GM18517 (cell line): ENCODE measurements at regions not wholly inside any gene's neighbourhood (a gene's known extent, or its start where the extent isn't known, plus 50 kb on each side); places are given as distances from the start of the nearest gene placed in this dataset.

Source experiments
- ATAC-seq: cut with Tn5 transposase; IDR thresholded peaks from one replicate; pipeline ENCODE4 v1.9.1; 2021; ENCODE audit warnings: mild to moderate bottlenecking, moderate library complexity; ENCODE audit not compliant: unreplicated experiment

DNA sequence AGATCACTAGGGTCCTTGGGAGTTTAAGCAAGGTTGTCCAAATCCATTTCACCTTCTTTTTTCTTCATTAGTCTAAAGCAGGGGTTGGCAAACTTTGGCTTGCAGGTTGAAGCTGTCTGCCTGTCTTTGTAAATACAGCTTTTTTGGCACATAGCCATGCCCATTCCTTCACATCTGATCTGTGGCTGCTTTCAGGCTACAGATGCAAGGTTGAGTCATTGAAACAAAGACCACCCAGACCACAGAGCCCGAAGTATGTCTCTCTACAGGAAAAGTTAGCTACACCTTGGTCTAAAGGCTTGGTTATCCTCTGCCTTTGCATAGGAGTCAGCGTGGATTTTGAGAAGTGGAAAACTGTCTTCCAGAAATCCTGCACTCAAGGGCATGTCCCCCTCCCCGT is 238.1 kb upstream of the STS start:
- ATAC-seq = no peak

DNA sequence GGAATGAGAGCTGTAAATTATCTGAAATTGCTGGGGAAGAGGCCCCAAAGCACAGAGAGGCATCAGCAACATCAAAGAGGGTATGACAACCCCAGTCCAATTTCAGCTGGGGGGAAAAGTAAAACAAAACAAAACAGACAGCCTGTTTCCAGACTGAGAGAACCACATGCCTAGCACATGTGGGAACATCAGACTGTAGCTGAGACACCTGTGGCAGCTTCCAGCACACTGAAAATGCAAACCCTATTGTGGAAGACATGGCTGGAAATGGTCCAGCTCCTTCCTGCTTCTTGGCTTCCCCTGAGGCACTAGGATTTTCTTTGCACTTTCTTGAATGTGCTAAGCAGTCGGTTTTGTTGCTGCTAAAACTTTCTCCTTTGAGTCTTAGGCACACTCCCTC is 240.9 kb upstream of the STS start:
- no peak for ATAC-seq

DNA sequence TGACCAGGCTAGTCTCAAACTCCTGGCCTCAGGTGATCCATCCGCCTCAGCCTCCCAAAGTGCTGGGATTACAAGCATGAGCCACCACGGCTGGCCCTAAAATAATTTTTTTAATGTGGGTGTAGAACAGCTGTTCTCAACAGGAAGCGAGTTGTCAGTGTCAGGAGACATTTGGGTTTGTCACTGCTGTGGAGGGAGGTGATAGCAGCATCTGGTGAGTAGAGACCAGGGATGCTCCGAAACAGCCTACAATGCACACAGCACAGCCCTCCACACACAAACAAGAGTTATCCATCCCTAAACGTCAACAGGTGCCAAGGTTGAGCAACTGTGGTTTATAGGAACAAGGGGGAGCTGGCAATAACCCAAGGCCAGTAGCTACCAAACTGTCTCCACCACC is 243.4 kb upstream of the STS start:
- ATAC-seq = no peak

DNA sequence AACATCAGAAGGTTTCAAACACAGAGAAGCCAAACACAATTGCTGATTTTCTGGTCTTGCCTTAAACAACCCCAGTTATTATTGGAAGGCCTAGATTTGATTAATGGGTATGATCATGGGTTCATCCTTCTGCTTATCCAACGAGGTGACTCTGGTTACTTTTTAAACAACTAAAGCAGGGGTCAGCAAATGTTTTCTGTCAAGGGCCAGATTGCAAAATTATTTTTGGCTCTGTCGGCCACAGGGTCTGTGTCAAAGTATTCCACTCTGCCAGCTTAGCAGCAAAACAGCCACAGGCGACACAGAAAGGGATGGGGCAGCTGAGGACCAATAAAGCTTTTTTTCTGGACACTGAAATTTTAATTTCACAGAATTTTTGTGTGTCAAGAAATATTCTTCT is 249.1 kb upstream of the STS start:
- ATAC-seq = no peak

DNA sequence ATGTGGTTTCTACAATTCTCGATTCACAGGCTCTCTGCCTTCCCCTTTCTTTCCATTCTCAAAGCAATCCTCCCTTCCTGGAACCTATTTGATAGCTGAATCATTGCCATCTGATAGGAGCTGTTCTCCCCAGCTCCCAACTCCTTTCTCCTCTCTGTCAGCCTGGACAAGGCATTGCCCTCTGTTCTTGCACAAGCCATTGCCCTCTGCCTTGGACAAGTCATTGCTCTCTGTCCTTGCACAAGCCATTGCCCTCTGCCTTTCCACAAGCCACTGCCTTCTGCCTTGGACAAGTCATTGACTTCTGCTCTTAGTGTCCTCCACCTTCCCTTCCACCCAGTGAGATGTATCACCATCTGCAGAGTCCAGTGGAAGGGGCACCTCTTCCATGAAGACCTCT is 256.1 kb upstream of the STS start:
- no peak for ATAC-seq

DNA sequence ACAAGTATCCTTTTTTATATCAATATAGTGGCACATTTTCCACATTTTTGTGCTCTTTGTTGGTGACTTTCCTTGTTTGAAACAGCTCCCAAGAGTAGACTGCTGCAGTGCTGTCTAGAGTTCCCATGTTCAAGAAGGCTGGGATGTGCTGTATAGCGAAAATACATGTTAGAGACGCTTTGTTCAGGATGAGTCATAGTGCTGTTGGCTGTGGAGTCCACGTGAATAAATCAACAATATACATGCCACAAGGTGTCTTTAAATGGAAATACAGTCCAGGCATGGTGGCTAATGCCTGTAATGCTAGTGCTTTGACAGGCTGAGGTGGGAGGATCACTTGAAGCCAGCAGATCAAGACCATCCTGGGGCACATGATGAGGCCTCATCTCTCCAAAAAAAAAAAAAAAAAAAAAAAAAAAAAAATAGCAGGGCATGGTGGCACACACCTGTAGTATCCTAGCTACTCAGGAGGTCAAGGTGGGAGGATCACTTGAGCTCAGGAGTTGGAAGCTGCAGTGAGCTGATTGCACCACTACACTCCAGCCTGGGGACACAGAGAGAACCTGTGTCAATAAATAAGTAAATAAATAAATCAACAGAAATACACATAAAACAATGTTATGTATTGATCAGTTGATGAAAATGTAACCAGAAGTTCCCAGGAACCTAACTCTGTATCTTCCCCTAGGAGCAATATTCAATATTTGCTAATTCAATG is 256.8 kb upstream of the STS start:
- no peak for ATAC-seq

DNA sequence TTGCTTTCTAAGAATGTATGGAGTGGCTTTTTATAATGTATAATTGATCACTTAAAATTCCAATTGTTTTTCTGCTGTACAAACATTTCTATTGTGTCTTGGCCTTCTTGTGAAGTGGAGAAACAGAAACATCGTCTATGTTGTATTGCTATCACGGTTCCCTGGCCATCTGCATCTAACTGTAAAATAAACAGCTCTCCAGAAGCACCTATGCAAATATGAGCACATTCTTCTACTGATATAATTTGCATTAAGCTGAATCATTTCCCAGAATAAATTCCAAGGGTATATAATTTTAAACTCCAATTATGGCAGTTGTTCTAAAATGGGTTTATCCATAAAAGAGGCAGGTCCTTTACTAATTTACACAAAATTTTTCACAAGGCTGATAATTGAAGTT is 261.6 kb upstream of the STS start:
- no peak for ATAC-seq

DNA sequence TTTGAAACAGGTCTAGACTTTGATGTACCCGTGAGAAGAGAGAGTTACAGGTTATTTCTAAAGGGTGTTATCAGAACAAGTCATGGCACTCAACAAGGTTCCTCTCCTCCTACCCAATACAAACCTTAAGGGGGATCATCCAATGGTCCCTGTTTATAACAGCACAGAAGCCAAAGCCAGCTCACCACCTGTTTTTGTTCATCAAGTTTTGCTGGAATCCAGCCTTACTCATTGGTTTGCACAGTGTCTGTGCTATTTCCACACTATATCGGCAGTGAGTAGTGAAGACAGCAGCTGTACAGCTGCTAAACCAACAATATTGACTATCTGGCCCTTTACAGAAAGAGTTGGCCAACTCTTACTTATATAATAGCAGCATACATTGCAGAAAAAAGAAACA is 262.1 kb upstream of the STS start:
- no peak for ATAC-seq

DNA sequence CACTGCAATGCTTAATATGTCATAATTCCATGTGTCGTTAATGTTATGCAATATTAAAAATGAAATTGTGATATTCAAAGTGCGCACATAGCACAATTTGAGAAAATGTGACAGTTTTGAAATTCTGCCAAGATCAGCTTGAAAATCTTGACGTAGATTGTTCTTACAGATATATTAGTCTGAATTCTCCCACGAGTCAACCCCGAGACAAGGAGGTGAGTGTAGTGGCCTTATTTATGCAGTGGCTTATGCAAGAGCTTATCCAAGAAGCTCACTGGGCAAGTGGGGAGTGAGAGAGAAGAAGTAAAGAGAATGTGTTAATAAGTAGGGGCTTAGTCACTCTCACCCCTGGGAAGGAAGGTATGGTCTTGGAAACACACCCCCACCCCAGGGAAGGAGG is 286.1 kb upstream of the STS start:
- no peak for ATAC-seq

DNA sequence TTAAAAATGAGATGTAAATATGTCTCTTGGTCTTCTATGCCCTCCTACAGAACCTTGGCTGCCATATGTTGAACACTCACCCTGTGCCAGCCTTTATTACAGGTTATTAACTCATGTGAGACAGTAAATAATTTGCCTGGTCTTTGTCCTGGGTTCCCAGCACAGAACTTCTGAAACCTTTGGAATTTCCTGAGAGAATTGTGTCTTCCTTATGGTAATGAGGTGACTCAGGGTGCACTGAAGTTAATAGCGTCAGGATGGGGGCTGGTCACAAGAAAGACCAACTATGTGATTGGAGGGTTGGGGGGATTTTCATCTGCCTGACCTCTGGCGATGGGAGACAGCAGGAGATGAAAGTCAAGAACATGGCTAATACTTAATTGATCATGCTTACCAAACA is 289.8 kb upstream of the STS start:
- ATAC-seq = no peak

DNA sequence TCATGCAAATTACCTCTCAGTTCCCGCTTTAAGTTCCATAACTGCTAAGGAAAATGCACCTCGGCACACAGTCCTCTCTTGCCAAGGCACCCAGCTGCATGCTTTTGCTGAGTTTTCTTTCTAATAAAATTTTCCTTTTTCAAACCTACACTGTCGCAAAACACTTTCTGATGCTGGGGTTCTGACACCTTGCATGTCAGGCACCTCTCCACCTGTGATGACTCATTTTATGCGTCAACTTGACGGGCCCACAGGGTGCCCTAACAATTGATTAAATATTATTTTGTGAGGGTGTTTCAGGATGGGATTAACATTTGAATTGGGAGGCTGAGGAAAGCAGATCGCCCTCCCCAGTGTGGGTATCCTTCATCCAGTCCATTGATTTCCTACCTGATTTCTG is 291.0 kb upstream of the STS start:
- ATAC-seq = no peak

DNA sequence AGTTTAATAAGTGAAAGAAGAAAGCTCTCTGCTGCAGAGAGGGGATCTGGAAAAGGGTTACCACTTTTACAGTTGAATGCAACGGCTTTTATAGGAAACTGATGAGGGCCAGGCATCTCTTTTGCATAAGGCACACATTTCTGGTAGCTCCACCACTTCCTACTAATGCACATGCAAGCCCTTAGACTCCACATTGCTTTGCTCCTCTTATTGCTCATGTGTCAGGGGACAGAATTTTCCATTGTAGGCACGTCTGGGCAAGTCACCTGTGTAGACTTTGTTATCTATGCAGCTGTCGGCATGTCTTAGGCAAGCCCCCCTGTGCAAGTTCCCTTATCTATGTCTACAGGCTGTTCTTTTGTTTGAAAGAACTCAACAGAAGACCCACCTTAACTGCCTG is 294.6 kb upstream of the STS start:
- no peak for ATAC-seq

DNA sequence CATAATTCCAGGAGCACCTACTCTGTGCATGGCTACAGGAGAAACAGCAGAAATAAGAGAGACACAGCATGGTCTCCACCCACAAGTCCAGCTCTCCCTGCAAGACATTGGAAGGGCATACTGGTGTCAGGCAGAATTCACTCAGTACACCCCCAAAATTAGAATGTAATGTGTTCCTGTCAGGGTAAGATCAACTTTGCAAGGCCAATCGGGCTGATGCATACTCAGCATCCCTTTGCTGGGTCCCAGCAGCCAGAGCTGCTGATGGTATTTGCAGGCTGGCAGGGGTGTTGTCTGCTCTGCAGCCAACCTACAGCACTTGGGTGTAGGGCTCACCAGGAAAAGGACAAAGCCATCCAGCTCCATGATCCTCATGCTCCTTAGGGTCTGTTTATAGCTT is 295.4 kb upstream of the STS start:
- no peak for ATAC-seq

DNA sequence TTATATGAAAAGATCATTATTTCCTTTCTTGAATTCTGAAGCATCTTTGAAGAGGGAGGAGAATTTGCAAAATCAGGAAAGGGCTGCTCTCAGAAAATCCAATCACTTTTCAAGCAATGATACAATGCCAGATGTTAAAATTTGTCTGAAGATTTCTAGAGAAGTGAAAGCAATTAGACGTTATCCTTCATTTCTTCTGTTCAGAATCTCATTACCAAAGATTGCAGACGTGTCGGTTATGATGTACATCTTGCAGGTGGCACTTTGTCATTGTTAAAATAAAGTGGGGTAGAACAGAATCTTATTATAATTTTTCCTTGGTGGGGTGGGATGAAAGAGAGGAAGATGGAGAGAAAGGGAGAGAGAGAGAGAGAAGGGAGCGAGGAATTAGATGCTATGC is 296.4 kb upstream of the STS start:
- no peak for ATAC-seq

DNA sequence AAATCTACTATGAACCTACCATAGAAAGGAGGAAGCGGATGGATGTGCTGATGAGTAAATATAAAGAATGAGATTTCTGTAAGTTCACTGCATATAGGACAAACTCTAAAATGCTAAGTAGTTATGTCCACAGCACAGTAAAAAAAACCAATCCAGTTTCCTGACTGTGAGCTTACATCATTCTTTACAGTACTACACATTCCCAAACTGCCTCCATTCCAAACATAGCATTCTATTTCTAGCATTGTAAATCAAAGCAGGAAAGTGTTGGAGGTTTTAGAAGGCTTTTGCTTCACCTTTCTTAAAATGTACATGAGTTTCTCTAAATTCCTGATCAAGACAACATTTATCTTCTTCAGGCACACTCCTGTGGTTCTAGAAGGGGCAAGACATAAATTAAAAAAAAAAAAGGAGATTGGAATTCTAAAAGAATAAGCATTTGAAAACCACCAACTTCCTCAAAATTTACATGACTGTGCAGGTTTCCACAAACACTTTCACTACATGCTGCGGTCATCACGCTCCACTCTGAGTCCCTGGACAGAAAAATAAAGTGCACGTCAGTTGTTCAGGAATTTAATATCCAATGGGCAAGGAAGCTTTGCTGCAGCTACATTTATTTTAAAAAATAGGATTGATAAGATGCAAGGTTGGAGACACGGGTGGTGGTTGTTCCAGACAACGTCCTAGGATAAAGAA is 297.6 kb upstream of the STS start:
- no peak for ATAC-seq

DNA sequence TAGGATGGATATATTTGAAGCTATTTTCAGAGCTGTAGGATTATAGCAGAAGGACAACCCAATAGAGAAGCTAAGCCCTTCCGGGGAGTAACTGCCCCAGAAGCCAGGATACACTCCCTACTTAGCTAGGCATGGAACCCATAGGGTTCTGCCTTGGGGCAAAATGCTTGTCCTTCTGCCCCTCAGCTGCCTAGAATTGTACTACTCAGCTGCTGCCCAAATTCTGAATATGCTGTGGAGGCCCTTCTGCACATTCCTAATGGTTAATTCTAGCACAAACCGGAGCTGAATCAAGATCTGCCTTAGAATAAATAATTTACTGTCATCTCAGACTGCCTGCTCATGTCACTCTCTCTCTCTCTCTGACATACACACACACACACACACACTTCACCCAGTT is 297.7 kb upstream of the VCX3A start:
- ATAC-seq = no peak

DNA sequence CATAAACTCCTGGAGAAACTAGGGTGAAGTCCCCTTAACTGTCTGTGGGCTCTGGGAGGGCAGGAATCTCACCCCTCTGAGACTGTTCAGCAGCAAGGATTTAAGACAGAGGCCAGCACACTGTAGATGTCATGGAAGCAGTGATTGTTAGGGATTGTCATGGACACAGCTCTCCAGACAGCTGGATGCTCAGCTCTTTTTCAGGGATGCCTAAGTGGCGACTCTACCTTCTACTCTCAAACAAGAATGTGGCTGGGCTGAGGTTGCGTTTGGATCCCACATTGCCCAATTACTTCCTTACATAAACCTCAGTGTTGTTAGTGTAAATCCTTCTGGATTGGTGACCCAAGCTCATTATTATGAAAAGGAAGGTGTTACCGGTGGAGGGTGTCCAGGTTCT is 291.9 kb upstream of the VCX3A start:
- ATAC-seq = no peak

DNA sequence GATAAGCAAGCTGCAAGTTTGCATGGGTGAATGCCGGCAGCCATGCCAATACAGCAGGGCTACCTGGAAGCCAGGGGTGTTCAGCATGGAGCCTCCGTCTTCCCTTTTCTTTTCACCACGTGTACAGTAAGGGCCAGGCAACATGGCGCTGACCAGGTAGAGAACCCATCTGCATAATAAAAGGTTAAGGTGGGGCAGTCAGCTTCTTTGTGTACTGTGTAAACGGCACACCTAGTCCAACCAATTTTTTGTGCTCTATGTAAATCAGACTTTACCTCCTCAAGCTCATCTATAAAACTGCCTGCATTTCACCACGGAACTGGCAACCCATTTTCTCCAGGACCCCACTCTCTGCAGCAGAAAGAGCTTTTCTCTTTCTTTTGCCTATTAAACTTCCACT is 286.8 kb upstream of the VCX3A start:
- no peak for ATAC-seq

DNA sequence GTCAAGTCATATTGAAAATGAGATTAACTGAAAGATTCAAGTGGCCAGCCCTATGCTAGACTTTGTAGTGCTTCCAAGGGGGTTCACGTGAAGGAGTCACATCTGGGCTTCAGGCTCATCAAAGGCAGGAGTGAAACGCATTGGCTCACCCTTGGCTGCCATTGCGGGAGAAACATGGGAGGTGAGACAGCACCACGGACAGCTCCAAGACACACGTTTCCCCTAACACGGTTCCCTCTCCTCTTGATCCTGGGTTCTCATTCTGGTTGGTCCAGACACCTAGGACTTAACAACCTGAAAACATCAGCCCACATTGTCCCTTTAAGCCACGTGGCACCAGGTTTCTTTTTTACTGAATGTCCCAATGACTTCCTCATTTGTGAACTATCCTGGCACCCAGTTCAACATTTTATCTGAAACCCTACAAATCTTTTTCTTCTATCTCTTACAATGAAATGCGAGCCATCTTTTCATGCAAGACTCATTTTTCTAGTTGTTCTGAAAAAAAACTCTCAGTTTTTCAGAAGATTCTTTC is 279.0 kb upstream of the VCX3A start:
- no peak for ATAC-seq

DNA sequence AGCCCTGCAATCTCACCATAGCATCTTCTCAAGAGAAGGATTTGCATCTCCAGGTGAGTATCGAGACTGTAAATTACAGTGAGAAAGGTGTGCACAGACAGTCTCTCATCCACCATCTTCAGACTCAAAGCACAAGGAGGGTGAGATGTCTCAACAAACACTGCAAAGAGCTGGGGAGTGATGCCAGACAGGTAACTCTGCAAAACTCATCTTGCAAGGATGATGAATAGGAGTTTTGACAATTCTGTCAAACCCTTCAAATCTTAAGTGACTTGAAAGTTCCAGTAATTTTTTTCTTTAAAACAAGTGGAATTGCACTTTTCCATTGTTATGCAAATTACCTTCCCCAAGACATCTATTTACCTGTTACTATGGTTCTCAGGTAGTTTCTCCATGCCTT is 277.2 kb upstream of the VCX3A start:
- no peak for ATAC-seq

DNA sequence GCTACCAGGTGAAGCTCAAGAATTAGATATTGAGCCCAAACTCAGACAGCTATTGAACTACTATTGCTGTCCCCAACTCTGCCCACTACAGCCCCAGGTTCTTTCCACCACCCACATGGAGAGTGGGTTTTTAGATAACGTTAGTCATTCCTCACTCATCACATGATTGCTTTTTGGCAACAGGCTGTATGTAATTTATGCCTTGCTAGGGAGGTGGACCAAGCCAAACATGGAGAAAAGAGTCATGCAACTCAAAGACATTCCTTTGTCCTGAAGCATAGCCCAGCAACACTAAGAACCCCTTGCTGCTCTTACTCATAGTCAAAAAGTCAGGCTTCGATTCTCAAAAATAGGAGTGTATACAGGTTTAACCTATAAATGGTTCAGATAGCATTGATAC is 275.9 kb upstream of the VCX3A start:
- ATAC-seq = no peak

DNA sequence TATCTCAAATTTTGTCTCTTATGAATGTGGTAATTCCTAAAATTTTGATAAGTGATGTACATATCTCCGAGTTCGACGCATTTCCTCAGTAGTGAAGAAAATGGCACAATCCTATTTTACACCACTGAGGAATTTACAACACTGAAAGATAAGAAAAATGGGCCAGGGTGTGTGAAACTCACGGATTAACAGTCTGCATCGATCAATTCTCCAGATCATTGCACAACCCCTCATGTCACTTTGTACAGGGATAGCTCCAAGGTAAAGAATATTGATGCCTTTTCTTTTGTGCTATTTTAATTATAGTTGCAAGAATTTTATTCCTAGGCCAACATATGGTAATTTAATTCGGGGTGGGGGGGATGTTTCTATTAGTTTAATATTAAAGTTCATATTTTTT is 268.7 kb upstream of the VCX3A start:
- no peak for ATAC-seq

DNA sequence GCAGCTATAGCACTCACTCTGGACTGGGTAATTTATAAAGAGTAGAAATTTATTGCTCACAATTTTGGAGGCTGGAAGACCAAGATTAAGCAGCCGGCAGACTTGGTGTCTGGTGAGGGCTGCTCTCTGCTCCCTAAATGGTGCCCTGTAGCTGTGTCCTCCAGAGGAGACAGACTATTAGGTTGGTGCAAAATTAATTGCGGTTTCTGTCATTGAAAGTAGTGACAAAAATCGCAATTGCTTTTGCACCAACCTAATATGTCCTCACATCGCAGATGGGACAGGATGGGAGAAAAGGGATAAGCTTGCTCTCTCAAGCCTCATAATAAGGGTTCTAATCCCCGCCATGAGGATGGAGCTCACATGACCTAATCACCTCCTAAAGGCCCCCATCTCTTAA is 258.1 kb upstream of the VCX3A start:
- no peak for ATAC-seq
